22Rv1 (cell line): ENCODE measurements at regions not wholly inside any gene's neighbourhood (a gene's known extent, or its start where the extent isn't known, plus 50 kb on each side); places are given as distances from the start of the nearest gene placed in this dataset.
"Not testable (repeated sequence)": the region's sequence is repeated elsewhere in the genome, so short reads cannot be mapped to it uniquely, and the experiment has no call there.

Experiments
- ZFX ChIP-seq: fragments of 450-650 bp; IDR thresholded peaks from 2 replicates; pipeline ENCODE4 v1.6.1; 2017; ENCODE audit warnings: antibody characterized with exemption, borderline replicate concordance
- TF ChIP-seq, protein P1 (sequence below): fragments of 450-650 bp; IDR thresholded peaks from 2 replicates; pipeline ENCODE4 v1.5.1; 2017; ENCODE audit warnings: mild to moderate bottlenecking

DNA sequence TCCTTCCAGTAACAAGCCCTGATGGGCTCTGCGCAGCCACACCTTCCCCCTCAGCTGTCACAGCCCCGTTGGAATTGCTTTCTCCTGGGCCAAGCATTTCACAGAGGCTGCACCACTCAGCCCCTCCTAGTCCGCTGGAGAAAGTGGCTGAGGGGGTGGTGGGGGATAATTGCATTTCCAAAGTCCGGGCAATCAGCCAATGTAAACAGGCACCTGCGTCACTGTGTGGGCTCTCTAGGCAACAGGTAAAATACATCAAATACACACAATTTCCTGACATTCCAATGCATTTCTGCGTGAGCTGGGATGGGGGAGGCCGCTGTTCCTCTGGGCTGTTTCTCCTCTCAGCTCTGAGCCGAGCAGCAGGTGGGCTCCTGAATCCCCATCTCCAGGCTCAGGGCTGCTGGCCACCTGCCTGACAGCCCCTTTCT, 281.1 kb downstream of the ADGRD1 start:
- TF ChIP-seq, protein P1, sequence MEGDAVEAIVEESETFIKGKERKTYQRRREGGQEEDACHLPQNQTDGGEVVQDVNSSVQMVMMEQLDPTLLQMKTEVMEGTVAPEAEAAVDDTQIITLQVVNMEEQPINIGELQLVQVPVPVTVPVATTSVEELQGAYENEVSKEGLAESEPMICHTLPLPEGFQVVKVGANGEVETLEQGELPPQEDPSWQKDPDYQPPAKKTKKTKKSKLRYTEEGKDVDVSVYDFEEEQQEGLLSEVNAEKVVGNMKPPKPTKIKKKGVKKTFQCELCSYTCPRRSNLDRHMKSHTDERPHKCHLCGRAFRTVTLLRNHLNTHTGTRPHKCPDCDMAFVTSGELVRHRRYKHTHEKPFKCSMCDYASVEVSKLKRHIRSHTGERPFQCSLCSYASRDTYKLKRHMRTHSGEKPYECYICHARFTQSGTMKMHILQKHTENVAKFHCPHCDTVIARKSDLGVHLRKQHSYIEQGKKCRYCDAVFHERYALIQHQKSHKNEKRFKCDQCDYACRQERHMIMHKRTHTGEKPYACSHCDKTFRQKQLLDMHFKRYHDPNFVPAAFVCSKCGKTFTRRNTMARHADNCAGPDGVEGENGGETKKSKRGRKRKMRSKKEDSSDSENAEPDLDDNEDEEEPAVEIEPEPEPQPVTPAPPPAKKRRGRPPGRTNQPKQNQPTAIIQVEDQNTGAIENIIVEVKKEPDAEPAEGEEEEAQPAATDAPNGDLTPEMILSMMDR, result not testable (repeated sequence)
- not testable (repeated sequence) for TF ChIP-seq ZFX
